EH (cell line): ENCODE measurements at regions not wholly inside any gene's neighbourhood (a gene's known extent, or its start where the extent isn't known, plus 50 kb on each side); places are given as distances from the start of the nearest gene placed in this dataset.
A peak's percentile ranks its signal among the peaks of the same experiment; 100 is the strongest.
"Not testable (repeated sequence)": the region's sequence is repeated elsewhere in the genome, so short reads cannot be mapped to it uniquely, and the experiment has no call there.

ENCODE experiments used
- DNase-seq: peaks from one replicate; pipeline ENCODE4 v3.0.0-alpha.2; 2015; ENCODE audit warnings: low read depth

DNA sequence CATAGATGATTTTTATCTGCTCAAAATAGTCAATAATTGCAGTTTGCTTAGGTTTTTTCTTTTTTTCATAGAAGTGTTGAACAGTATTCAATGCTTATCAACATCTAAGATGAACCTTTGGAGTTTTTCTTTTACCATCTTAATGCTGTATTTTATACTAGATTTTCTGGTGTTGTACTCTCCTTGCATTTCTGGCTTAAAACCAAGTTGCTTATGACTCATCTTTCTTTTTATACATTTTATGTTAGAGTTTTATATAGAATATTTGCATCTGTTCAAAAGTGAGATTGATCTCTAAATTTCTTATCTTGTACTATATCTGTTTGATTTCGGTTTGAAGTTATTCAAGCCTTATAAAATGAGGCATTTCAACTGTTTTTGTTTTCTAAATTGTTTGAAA is 232.5 kb downstream of the RFPL4B start:
- DNase-seq = peak; percentile 18

DNA sequence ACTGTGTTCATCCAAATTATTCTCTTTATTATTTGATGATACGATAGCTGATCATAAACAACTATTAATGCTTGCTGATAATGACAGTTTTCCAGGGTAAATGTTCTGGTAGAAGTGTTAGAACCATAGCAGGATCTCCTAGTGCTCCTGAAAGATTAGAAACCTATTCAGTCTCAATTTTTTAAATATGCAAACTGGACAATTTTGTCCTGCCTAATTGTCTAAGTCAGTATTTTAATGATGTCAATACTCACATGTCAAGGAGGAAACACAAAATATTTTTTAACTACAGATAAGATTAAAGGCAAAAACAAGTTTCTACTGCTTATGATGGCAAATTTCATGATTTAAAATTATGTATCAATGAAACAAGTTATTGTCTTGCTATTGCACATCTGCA is 233.9 kb downstream of the RFPL4B start:
- no peak for DNase-seq

DNA sequence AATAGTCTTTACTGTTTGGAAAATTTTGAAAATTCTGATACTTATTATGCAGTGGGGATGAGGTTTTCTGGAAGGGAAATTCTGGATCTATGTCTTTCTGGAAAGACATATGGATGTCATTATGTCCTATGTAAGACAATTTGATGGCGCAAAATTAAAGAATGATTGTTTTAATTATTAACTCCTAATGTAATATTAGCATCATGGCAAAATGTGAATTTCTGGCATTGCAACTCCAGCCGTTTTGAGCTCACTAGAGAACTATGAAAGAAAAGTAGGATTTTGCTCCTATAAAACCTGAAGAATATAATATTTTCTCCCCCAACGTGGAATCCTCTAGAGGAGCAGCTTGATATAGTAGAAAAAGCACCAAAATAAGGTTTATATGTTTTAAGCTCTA is 243.2 kb downstream of the RFPL4B start:
- no peak for DNase-seq

DNA sequence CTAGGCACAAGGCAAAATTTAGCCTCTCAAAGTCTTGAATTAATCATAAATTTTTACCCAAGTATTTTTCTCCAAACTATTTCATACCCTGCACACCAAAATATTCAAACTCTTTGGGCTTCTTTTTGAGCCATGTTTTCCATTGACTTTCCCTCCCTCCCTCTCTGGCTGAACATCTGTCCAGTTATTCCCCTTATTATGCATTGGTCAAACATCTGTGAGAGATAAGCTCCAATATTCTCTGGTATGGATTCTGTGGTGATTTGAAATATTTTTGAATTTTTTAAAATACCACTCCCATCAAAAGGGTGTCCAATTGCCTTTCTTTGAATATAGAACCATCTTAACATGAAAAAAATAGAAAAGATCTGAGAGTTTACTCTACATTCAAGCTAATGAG is 244.2 kb downstream of the RFPL4B start:
- no peak for DNase-seq

DNA sequence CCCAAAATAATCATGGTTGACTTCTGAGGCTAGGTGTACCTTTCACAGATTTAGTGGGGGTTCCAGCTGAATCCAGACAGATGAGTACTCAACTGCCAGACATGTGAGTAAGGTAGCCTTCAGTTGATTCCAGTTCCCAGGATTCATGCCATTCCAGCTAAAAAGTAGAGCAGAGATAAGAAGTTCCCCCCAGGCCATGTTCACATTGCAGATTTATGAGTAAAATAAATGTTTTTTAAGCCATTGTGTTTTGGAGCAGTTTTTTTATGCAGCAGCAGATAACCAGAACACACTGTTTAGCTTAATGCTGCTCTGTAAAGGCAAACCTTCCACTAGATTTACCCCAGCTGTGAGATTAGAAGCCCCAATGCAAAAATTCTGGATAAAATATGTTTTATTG is 245.0 kb downstream of the RFPL4B start:
- peak; percentile 51 for DNase-seq

DNA sequence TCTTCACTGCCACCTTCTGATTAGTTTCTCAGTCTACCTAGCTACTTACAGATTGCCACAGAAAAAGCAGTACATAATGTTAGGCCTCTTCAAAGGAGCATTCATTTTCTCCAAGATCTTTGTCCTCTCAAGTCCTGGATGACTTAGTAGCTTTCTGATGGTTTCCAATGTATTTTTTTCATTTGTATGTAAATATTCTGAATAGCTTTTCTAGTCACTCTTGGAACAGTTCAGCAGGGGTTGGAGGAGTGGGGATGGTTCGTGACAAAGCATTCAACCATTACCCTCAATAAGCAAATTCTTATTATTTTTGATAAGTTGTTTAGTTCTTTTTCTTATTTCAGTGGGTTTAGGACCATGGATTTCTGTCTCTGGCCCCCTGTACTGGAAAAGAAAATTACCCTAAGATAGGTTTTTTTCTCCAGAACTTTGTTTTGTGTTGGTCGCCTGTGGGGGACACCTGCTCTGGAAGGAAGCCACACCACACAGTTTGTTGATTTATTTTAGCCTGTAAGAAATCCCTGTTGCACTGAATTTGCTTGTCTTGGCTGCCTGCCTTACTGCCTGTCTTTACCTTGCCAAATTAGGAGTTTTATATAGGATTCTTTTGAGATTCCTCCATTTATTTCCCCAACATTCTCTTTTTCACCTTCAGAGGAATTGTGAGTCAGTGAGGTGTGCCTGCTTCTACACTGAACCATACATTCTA is 247.9 kb downstream of the RFPL4B start:
- no peak for DNase-seq

DNA sequence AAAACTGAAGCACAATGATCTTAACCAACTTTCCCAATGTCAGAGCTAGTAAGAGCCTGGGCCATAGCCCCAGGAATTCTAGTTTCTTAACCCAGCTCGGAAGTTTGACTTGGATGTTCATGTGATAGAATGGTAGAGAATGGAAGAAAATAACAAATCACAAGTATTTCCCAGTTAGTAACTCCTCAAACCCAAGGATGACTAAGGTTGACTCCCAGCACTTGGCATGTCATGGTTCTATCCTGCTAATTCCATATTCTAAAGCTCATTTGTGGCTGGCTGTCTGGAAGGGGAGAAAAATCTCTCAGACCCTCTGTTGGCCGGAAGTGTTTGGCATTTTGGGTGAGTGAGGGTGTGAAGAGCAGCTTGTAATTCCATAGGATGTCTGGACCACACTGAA is 248.7 kb downstream of the RFPL4B start:
- DNase-seq = peak; percentile 17

DNA sequence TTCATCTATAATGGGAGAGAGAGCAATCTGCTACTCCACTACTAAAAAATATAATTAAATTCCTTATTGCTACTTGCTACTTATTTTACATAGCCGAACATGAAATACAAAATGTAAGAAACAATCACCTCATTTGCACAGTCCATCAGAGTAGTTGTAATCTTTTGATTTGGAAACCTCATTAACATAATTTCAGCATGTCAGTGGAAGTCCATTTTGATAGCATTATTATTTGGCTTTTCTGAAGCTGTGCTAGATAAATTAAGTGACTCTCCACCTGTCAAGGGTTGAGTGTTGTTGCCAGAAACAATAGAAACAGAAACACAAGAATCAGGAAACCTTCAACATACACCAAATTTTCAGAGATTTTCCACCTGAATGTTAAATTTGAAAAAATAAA is 250.0 kb downstream of the RFPL4B start:
- DNase-seq = no peak

DNA sequence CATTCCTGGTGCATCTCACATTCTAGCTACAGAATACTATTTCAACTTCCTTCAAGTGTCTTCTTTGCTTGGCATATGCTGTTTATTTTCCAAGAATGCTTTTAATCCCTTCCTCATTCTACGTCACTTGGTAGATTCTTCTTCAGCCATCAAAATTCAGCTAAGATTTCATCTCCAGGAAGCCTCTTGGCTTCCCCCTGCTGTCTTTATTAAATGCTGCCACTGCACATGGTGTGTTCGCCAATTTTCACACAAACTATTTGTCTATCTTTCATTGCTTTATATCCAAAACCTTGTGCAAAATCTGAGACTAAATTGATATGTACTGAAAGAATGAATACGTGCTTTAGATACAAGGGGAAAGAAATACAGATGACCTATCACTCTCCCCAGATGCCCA is 253.0 kb downstream of the RFPL4B start:
- DNase-seq = peak; percentile 8

DNA sequence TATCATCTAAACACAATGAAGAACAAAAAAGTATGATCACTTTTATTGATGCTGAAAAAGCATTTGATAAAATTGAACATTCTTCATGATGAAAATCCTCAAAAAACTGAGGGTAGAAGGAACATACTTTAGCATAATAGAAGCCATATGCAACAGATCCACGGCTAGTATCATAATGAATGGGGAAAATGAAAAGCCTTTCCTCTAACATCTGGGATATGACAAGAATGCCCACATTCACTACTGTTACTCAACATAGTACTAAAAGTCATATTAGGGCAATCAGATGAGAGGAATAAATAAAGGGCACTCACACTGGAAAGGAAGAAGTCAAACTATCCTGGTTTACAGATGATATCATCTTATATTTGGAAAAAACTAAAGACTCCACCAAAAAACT is 256.6 kb downstream of the RFPL4B start:
- peak; percentile 39 for DNase-seq

DNA sequence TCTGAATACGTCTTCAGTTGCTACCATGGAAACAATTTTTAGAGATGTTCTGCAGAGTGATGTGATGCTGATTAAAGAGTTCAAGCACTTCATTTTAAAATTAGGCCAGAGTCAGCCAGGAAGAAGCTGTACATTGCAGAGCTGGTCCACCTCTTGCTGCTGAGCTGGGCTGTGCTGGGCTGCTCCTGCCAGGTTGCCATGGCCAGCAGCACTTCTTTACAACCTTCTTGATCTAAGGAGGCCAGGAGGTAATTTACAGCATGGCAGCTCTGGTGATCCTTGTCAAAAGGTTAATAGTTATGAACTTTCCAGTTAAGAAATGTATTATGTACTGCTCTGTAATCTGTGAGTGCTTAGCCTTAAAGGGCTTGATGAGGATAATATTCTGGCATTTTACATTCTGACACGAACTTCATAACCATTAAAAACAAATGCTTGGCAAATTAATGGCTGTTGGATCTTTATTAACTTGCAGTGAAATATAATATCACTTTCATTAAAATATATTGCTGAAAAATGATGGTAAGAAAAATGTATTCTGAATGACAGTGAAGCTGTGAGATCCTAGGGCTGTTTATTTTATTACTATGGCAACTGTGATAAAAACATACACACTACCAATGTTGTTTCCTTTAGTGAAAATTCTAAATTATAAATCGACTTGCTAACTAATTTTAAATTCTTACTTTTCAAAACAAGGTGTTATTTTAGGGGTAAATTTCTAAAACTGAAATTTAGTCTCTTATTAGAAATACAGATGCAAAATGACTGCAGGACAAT is 259.7 kb downstream of the RFPL4B start:
- peak; percentile 17 for DNase-seq

DNA sequence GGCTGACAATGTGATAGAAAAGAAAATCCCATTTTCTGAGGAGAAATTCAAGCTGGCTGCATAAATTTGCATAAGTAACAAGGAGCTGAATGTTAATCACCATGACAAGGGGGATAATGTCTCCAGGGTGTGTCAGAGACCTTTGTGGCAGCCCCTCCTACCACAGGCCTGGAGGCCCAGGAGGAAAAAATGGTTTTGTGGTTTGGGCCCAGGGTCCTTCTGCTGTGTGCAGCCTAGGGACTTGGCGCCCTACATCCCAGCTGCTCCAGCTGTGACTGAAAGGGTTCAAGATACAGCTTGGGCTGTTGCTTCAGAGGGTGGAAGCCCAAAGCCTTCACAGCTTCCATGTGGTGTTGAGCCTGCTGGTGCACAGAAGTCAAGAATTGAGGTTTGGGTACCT is 261.8 kb downstream of the RFPL4B start:
- not testable (repeated sequence) for DNase-seq

DNA sequence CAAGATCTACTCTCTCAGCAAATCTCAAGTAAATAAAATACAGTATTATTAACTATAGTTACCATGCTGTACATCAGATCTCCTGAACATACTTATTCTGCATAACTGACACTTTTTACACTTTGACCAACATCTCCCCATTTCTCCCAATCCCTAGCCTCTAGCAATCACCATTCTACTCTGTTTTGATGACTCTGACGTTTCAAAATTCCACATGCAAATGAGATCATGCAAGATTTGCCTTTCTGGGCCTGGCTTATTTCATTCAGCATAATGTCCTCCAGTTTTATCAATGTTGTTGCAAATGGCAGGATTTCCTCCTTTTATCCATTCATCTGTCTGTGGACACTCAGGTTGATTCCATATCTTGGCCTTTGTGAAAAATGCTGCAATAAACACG is 266.3 kb downstream of the RFPL4B start:
- no peak for DNase-seq

DNA sequence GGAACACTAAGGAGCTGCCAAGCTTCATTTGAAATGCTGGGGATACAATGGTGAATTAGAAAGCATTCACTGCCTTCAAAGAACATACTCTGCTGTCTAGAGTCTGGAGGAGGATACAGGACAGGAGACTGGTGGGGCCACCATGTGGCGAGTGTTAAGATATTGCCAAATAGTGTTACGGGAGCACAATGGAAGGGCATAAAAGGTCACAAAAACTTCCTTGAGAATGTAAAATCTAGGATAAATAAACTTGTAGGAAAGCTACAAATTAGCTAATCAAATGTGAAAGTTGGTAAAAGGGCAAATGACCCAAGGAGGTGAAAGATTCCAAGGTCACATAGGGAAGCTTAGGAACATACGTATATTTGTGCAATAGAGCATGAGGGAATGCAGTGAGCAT is 271.7 kb downstream of the RFPL4B start:
- DNase-seq = peak; percentile 53

DNA sequence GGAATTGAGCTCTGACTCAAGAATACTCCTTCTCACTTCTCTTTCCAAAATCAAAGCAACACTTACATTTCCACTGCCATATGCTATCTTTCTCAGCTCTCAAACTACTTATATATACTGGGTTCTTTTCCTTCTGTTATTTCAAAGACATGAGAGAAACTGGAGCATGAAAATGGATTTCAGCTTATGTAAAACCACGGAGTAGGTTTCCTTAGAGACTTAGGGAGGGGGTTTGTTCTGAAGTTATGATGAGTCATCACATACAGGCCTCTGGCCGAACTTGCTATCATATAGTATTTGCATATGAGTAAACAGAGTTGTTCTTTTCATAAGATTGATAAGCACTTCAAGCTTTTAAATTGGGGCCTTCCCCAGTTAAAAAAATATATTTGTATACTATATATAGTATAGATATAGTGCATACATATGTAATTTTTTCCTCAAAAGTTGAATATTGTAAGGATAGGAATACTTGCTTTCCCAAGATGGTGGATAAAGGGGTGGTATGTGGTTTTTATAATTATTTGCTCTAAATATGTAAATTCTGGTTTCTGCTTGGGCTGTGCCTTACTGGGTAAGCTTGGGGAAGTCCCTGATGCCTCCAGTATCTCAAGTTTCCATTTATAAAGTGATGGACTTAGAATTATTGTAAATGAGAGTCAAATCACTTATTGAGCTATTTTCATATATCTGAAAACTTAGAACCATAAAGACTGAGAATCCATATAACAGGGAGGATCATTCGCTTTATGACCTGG is 273.9 kb downstream of the RFPL4B start:
- DNase-seq = no peak

DNA sequence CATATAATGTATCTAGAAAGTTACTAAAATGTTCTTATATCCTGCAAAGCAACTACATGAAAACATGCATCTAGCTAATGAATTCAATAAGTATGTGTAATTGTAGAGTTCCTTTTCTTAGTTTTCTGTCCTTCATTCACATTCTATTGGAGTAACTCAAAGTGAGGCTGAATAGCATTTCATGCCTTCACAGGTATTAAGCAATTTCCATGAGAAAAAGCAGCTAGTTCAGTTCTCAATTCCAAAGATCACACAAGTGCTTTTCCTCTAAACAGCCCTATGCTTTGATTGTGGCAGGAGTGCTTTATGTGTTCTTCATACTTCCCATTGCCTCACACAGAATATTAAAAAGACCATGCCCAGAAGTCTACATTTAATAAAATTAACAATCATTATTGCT is 274.9 kb downstream of the RFPL4B start:
- no peak for DNase-seq

DNA sequence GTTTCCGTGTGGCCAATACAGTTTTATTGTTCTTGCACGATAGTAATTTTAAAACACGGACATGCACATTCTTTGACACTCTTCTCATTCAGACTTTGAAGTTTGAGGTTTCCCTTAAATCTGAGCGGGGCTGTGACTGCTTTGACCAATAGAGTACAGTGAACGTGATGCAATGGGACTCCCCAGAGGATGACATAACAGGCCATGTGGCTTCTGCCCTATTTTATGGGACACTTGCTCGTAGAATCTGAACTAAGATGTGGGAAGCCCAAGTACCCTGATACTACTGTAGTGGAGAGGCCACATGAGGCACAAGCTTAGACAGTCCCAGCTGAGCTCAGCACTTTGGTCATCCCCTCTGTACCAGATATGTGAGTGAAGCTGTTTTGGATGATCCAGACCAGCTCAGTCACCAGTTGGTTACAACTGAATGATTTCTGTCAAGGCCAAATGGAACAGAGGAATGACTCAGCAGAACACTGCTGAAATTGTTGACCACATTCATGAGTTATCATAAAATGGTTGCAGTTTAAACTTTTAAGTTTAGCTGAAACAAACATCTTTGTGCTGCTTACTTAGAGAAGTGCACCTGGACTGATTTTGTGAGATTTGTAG is 279.4 kb downstream of the RFPL4B start:
- DNase-seq = peak; percentile 69

DNA sequence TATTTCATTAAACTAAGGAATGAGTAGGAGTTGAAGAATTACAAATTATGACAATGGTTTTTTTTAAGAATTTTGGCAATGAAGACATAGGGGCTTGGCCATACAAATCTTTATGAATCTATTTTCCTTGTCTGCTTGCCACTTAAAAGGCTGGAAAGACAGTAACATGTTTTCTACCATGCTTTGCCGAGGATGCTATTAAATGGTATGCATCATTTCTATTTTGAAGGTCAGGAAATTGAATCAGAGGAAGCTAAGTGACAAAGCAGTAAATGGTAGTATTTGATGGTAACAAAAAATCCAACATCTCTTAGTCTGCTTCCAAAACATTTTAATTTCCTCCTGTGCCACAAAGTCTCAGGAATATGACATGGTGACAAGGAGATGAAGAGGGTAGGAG is 287.2 kb downstream of the RFPL4B start:
- peak; percentile 33 for DNase-seq

DNA sequence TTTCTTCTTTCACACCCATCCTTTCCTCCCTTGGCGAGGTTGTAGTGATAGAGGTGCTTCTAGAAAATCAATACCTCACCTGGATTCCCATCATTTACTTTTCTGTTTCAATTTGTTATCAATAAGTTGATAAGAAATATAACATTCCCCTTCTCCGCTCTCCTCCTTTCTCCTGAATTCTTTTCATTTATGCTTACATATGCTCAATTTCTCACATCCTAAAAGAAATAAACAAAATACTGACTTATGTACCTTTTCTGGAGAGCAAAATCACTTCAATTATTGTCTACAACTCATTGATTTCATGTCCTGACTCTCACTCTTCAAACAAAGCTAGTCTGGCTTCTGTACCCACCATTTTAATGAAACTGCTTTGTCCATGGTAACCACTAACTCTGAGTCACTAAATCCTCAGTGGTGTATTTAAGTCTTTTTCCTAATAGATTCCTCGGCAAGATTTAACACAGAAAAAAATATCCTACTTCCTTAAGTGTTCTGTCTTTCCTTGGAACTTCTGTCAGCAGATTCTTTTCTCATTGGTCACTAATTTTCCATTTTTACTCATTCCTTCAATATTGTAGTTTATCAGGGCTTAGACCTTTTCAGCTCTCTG is 289.6 kb downstream of the RFPL4B start:
- DNase-seq = peak; percentile 80

DNA sequence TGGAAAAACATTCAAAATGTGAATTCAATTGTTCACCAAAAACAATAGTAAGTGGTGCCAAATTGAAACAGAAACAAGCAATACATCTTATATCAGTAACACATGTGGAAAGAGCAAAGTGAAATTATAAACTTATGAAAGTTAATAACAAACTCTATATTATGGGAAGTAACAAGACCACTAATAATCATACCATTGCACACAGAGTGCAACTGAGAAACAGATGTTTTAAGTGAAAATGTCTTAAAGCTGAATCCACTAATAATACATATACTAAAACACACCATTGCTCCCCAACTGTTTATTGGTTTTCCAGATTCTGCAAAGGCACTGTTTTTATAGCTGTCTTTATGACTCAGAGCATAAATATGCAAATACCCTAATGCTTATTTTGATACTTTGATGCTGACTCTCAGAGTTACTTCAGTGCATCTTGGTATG is 292.3 kb downstream of the RFPL4B start:
- peak; percentile 87 for DNase-seq

DNA sequence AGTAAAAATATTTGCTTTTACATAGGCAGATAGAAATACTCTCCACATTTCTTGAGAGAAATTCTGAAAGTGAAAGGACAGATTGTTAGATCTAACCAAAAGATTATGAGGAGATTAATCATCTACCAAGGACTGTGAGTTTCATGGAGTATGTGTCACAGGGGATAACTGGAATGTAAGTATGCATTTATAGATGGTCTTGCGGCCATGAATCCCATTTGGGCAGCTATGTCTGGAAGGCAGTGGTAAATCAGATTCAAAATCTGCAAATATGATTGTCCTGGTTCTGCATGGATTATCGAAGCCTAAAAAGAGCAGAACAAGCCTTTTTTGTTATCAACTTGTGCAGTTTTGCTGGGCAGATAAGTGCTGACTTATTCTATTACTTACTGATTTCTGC is 293.8 kb downstream of the RFPL4B start:
- peak; percentile 93 for DNase-seq

DNA sequence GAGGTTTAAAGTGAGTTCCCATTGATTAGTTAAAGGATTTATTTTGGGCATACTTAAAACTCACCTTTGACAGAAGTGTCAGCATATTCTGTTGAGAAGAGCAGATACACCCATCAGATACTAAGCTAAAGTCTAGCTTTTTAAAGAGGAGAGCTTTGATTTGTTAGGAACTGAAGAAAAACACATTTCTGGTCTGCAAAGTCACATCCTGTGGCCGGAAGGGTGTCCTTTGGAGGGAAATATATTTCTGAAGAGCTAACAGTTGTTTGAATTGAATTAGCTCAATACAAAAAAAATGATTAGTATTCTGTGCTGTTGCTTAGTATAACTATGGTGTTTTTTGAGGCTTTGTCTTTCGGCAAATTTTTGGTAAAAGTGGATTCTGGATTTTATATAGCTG is 302.7 kb downstream of the RFPL4B start:
- DNase-seq = no peak
